Keratinocyte (primary cell): ENCODE measurements at regions not wholly inside any gene's neighbourhood (a gene's known extent, or its start where the extent isn't known, plus 50 kb on each side); places are given as distances from the start of the nearest gene placed in this dataset.

Experiments
- EZH2 ChIP-seq: IDR thresholded peaks from one replicate; pipeline ENCODE4 v1.6.1; 2012; ENCODE audit warnings: inconsistent platforms, mild to moderate bottlenecking, low read length, moderate library complexity
- TF ChIP-seq, protein P1 (sequence below), 3 experiments: IDR thresholded peaks in 1 of 3; conservative IDR thresholded peaks in 1 of 3; optimal IDR thresholded peaks in 1 of 3; 2 replicates in 2 of 3; 3 replicates in 1 of 3; pipeline versions ENCODE3 to v1.5.1; 2011; ENCODE audit warnings: low read length in 3 of 3, mild to moderate bottlenecking in 3 of 3, moderate library complexity in 2 of 3, control low read depth in 1 of 3, inconsistent platforms in 1 of 3; ENCODE audit not compliant: insufficient read depth in 2 of 3; ENCODE audit errors: extremely low read depth in 1 of 3

- TF ChIP-seq, protein P1, sequence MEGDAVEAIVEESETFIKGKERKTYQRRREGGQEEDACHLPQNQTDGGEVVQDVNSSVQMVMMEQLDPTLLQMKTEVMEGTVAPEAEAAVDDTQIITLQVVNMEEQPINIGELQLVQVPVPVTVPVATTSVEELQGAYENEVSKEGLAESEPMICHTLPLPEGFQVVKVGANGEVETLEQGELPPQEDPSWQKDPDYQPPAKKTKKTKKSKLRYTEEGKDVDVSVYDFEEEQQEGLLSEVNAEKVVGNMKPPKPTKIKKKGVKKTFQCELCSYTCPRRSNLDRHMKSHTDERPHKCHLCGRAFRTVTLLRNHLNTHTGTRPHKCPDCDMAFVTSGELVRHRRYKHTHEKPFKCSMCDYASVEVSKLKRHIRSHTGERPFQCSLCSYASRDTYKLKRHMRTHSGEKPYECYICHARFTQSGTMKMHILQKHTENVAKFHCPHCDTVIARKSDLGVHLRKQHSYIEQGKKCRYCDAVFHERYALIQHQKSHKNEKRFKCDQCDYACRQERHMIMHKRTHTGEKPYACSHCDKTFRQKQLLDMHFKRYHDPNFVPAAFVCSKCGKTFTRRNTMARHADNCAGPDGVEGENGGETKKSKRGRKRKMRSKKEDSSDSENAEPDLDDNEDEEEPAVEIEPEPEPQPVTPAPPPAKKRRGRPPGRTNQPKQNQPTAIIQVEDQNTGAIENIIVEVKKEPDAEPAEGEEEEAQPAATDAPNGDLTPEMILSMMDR (optimal IDR thresholded peaks at IDR 0.05 in 1 of 3, IDR thresholded peaks at IDR 0.05 in 1 of 3, conservative IDR thresholded peaks at IDR 0.05 in 1 of 3; ENCODE audit: extremely low read depth in 1 of 3, insufficient read depth in 2 of 3, low read length in 3 of 3), result no peak
- TF ChIP-seq EZH2, result no peak
These were observed 133.6 kb upstream of the IL15 start for GRCh38 chr4:141502755-141503154.
